ENCODE measurements at regions not wholly inside any gene's neighbourhood (a gene's known extent, or its start where the extent isn't known, plus 50 kb on each side); places are given as distances from the start of the nearest gene placed in this dataset.

DNA sequence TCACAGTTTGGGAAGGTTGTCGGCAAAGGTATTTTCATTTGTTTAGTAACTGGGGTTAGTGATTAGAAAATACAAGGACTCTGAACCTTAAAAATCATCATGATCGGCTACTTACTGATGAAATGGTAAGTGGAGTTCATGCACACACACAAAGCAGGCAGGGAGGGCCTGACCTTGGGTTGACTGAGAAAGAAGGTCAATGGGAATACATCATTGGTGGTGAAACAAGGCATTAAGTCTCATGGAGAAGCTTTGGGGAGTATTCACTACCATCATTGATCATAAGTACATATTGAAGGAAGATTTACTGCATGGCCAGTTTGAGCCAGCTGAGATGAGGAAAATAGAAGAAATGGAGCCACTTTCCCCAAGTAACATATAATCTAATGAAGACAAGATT lies 74.4 kb downstream of the LUZP4 start:
- Histone ChIP-seq H3K36me3 (no peaks in the 10 kb centered on the region), H3K27ac (no peak overlapping the region), H3K9me3 (no peaks in the 10 kb centered on the region), H3K27me3 (peaks cover 0 to 64% of the 10 kb centered on the region in 2 donors), H3K4me3 (no peak overlapping the region), H3K4me1 (no peaks in the 10 kb centered on the region)
- intact Hi-C loops (cut with DNase I; ENCODE audit: low total_unique reads) = no loop called here
- no peak for TF ChIP-seq POLR2A (IDR thresholded peaks at IDR 0.05)
- TF ChIP-seq, protein P1, sequence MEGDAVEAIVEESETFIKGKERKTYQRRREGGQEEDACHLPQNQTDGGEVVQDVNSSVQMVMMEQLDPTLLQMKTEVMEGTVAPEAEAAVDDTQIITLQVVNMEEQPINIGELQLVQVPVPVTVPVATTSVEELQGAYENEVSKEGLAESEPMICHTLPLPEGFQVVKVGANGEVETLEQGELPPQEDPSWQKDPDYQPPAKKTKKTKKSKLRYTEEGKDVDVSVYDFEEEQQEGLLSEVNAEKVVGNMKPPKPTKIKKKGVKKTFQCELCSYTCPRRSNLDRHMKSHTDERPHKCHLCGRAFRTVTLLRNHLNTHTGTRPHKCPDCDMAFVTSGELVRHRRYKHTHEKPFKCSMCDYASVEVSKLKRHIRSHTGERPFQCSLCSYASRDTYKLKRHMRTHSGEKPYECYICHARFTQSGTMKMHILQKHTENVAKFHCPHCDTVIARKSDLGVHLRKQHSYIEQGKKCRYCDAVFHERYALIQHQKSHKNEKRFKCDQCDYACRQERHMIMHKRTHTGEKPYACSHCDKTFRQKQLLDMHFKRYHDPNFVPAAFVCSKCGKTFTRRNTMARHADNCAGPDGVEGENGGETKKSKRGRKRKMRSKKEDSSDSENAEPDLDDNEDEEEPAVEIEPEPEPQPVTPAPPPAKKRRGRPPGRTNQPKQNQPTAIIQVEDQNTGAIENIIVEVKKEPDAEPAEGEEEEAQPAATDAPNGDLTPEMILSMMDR (IDR thresholded peaks at IDR 0.05) = no peak
- TF ChIP-seq POLR2AphosphoS5 (IDR thresholded peaks at IDR 0.05) = no peak
- no peak for DNase-seq (ENCODE audit: low spot score in 2 of 2)

DNA sequence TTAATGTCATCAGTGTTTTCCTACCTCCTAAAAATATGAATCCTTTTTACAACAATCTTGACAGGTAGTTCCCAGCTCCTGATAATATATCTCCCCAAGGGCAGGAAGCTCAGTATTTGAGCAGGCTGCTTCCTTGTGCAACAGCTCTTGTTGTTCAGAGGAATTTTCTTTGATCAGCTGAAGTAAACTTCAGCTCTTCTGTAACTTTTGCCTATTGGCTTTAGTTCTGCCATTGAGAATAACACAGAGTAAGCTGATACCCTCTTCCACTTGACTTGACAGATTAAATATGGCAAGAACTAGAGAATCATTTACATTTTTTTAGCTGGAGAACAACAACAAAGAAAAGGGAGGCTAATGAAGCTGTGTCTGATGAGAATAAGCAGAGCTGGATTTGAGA lies 75.2 kb downstream of the LUZP4 start:
- TF ChIP-seq, protein P1 (IDR thresholded peaks at IDR 0.05) = no peak
- TF ChIP-seq POLR2AphosphoS5 (IDR thresholded peaks at IDR 0.05) = no peak
- TF ChIP-seq POLR2A (IDR thresholded peaks at IDR 0.05) = no peak
- Histone ChIP-seq H3K9me3 (no peaks in the 10 kb centered on the region), H3K27ac (no peak overlapping the region), H3K36me3 (no peaks in the 10 kb centered on the region), H3K27me3 (peaks cover 0 to 65% of the 10 kb centered on the region in 2 donors), H3K4me3 (no peak overlapping the region), H3K4me1 (no peaks in the 10 kb centered on the region)
- no peak for DNase-seq (ENCODE audit: low spot score in 2 of 2)
- intact Hi-C loops (cut with DNase I; ENCODE audit: low total_unique reads) = no loop called here

DNA sequence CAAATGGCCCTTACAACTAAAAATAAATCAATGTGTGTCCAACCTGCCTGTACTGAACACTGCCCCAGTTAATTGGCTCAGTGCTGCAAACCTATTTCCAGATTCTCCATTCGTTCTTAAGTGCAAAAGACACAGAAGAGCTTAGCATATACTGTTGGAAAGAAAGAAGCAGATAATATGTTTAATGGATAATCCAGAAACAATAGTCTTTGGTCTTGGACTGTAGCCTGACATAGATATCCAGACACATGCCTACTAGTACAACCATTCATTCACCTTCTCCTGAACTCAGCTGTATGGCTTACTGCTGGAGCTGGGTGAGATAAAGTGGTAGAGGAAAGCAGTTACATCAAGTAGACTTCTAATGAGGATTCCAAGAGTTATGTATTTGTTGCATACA lies 77.0 kb downstream of the LUZP4 start:
- TF ChIP-seq, protein P1 (IDR thresholded peaks at IDR 0.05) = no peak
- TF ChIP-seq POLR2A (IDR thresholded peaks at IDR 0.05) (no peak), POLR2AphosphoS5 (IDR thresholded peaks at IDR 0.05) (no peak)
- no peaks in the 10 kb centered on the region for H3K4me1 ChIP-seq
- H3K27ac ChIP-seq = no peak overlapping the region
- intact Hi-C loops (cut with DNase I; ENCODE audit: low total_unique reads) = no loop called here
- no peak overlapping the region for H3K4me3 ChIP-seq
- no peaks in the 10 kb centered on the region for H3K9me3 ChIP-seq
- H3K27me3 ChIP-seq = peaks cover 0 to 56% of the 10 kb centered on the region in 2 donors
- H3K36me3 ChIP-seq = no peaks in the 10 kb centered on the region
- no peak for DNase-seq (ENCODE audit: low spot score in 2 of 2)

DNA sequence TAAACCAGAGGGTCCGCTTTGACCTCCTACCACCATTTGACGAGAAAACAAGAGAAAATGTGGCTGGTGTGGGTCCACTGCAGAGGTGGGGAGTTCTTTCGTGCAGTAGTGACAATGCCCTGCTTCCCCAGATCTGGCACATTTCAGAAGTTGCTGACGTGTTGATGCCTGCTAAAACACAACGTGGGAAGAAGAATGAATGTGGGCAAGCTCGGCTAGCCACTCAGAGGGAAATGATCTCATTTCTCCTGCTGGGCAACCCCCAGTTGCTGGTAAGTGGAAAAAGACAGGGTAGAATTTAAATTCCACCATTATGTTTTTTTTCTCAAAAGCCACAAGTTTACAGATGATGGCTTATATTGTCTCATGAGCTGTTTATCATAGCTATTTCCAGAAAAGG lies 77.9 kb downstream of the LUZP4 start:
- intact Hi-C loops (cut with DNase I; ENCODE audit: low total_unique reads) = no loop called here
- no peaks in the 10 kb centered on the region for H3K4me1 ChIP-seq
- H3K27ac ChIP-seq = peak overlapping the region in 1 of 2 donors; percentile 10

DNA sequence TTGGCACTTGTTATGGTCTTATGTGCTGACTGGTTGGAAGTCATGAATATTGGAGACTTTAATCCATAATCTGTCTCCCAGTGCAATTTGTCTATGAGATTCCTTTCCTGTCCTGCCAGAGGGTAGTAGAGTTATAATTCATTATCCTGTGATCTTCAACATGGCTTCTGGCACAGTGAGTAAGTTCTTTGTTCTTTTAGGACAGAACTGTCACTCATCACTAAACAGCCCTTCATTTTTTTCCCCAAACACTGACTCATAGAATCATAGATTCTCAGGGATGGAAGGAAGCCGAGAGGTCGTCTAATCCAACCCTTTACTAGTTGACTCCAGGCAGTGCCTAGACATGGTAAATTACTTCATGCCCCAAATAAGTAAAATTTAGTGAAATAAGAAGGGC lies 78.4 kb downstream of the LUZP4 start:
- TF ChIP-seq POLR2AphosphoS5 (IDR thresholded peaks at IDR 0.05) (no peak), POLR2A (IDR thresholded peaks at IDR 0.05) (no peak)
- TF ChIP-seq, protein P1 (IDR thresholded peaks at IDR 0.05) = no peak
- Histone ChIP-seq H3K36me3 (no peaks in the 10 kb centered on the region), H3K27ac (peak overlapping the region in 1 of 2 donors; percentile 10), H3K4me3 (no peak overlapping the region), H3K9me3 (no peaks in the 10 kb centered on the region), H3K27me3 (peaks cover 0 to 53% of the 10 kb centered on the region in 2 donors), H3K4me1 (no peaks in the 10 kb centered on the region)
- intact Hi-C loops (cut with DNase I; ENCODE audit: low total_unique reads) = no loop called here
- no peak for DNase-seq (ENCODE audit: low spot score in 2 of 2)

More for the DNA sequence above, 77.9 kb downstream of the LUZP4 start:
- H3K4me3 ChIP-seq = no peak overlapping the region
- TF ChIP-seq POLR2A (IDR thresholded peaks at IDR 0.05) = no peak
- TF ChIP-seq, protein P1 (IDR thresholded peaks at IDR 0.05) = no peak
- no peak for TF ChIP-seq POLR2AphosphoS5 (IDR thresholded peaks at IDR 0.05)
- no peaks in the 10 kb centered on the region for H3K9me3 ChIP-seq
- no peaks in the 10 kb centered on the region for H3K36me3 ChIP-seq
- DNase-seq (ENCODE audit: low spot score in 2 of 2) = peak in 1 of 2 donors; percentile 39
- peaks cover 0 to 56% of the 10 kb centered on the region in 2 donors for H3K27me3 ChIP-seq
